Keratinocyte (primary cell): ENCODE measurements at regions not wholly inside any gene's neighbourhood (a gene's known extent, or its start where the extent isn't known, plus 50 kb on each side); places are given as distances from the start of the nearest gene placed in this dataset.
A peak's percentile ranks its signal among the peaks of the same experiment; 100 is the strongest.

Experiments
- DNase-seq: peaks from one replicate; pipeline ENCODE4 v3.0.0-alpha.2; 2011; ENCODE audit warnings: low read depth, missing footprints, low spot score
- FAIRE-seq: peaks from 2 replicates; lab custom pipeline; 2011; peaks lifted over from hg19 to GRCh38; lab: Jason Lieb, UNC
- H2AFZ ChIP-seq: 2 replicates; pipeline ENCODE4 v1.6.0; 2012; ENCODE audit warnings: low read length, control low read depth, inconsistent platforms; ENCODE audit not compliant: control insufficient read depth
- H3K27ac ChIP-seq: 2 replicates; pipeline ENCODE4 v1.5.1; 2011; ENCODE audit warnings: low read length; ENCODE audit not compliant: control insufficient read depth, insufficient read depth
- H3K27me3 ChIP-seq: 3 replicates; pipeline ENCODE4 v1.6.0; 2011; ENCODE audit warnings: low read length; ENCODE audit not compliant: control insufficient read depth, insufficient read depth; ENCODE audit errors: extremely low read depth
- H3K36me3 ChIP-seq, 2 experiments: 2 replicates in 1 of 2; 3 replicates in 1 of 2; pipeline ENCODE4 v1.5.1; 2011; ENCODE audit warnings: low read length in 2 of 2, mild to moderate bottlenecking in 1 of 2; ENCODE audit not compliant: control insufficient read depth in 2 of 2, insufficient read depth in 2 of 2; ENCODE audit errors: extremely low read depth in 1 of 2
- H3K4me1 ChIP-seq: 3 replicates; pipeline ENCODE4 v1.5.1; 2011; ENCODE audit warnings: low read length; ENCODE audit not compliant: control insufficient read depth, insufficient read depth; ENCODE audit errors: extremely low read depth
- H3K4me2 ChIP-seq: 3 replicates; pipeline ENCODE4 v1.6.0; 2011; ENCODE audit warnings: low read depth, low read length; ENCODE audit not compliant: control insufficient read depth, insufficient read depth; ENCODE audit errors: extremely low read depth
- H3K4me3 ChIP-seq, 3 experiments: fragments of 200-600 bp in 1 of 3; sonication (generic) in 1 of 3; 2 replicates in 2 of 3; 3 replicates in 1 of 3; pipeline ENCODE4 v1.5.1; 2011 to 2016; ENCODE audit warnings: low read length in 3 of 3, mild to moderate bottlenecking in 3 of 3, control low read depth in 2 of 3, inconsistent platforms in 1 of 3, low read depth in 1 of 3, mixed read lengths in 1 of 3, mixed run types in 1 of 3, moderate library complexity in 1 of 3; ENCODE audit not compliant: control insufficient read depth in 2 of 3, insufficient read depth in 2 of 3; ENCODE audit errors: extremely low read depth in 1 of 3
- H3K79me2 ChIP-seq: 2 replicates; pipeline ENCODE4 v1.6.0; 2012; ENCODE audit warnings: low read length; ENCODE audit not compliant: control insufficient read depth, insufficient read depth
- H3K9ac ChIP-seq: 3 replicates; pipeline ENCODE4 v1.6.0; 2011; ENCODE audit warnings: low read length; ENCODE audit not compliant: control insufficient read depth, insufficient read depth; ENCODE audit errors: extremely low read depth
- H3K9me1 ChIP-seq: 3 replicates; pipeline ENCODE4 v1.6.0; 2011; ENCODE audit warnings: low read length; ENCODE audit not compliant: control insufficient read depth, insufficient read depth; ENCODE audit errors: extremely low read depth
- H3K9me3 ChIP-seq: 2 replicates; pipeline ENCODE4 v1.5.1; 2012; ENCODE audit warnings: low read depth, low read length; ENCODE audit not compliant: control insufficient read depth
- H4K20me1 ChIP-seq: 3 replicates; pipeline ENCODE4 v1.6.0; 2011; ENCODE audit warnings: low read length; ENCODE audit not compliant: control insufficient read depth, insufficient read depth; ENCODE audit errors: extremely low read depth
- CTCF ChIP-seq, 3 experiments: IDR thresholded peaks in 1 of 3; conservative IDR thresholded peaks in 1 of 3; optimal IDR thresholded peaks in 1 of 3; 2 replicates in 2 of 3; 3 replicates in 1 of 3; pipeline versions ENCODE3 to v1.5.1; 2011; ENCODE audit warnings: low read length in 3 of 3, mild to moderate bottlenecking in 3 of 3, moderate library complexity in 2 of 3, control low read depth in 1 of 3, inconsistent platforms in 1 of 3; ENCODE audit not compliant: insufficient read depth in 2 of 3; ENCODE audit errors: extremely low read depth in 1 of 3
- EZH2 ChIP-seq: IDR thresholded peaks from one replicate; pipeline ENCODE4 v1.6.1; 2012; ENCODE audit warnings: inconsistent platforms, mild to moderate bottlenecking, low read length, moderate library complexity
- dilution Hi-C: fragments of 300-500 bp; cut with MboI; formaldehyde crosslinking; loops from one replicate; pipeline ENCODE4 v1.7.0; 2020; ENCODE audit warnings: low sequenced_read_pairs; ENCODE audit not compliant: extremely low pct_ligation_motif_present

GRCh38 chr2:125398738-125399524 lies 1257.0 kb upstream of the GYPC start:
- Histone ChIP-seq H3K9me1 (no peaks in the 10 kb centered on the region), H4K20me1 (no peaks in the 10 kb centered on the region), H3K9me3 (no peaks in the 10 kb centered on the region), H3K4me3 (no peak overlapping the region), H3K79me2 (no peaks in the 10 kb centered on the region), H3K4me2 (no peak overlapping the region), H3K36me3 (no peaks in the 10 kb centered on the region), H3K4me1 (no peaks in the 10 kb centered on the region), H3K9ac (no peak overlapping the region), H3K27ac (no peak overlapping the region), H2AFZ (no peak overlapping the region), H3K27me3 (no peaks in the 10 kb centered on the region)
- FAIRE-seq = no peak
- dilution Hi-C loops = no loop called here
- no peak for DNase-seq
- TF ChIP-seq EZH2 = no peak
- no peak for TF ChIP-seq CTCF (optimal IDR thresholded peaks at IDR 0.05 in 1 of 3, IDR thresholded peaks at IDR 0.05 in 1 of 3, conservative IDR thresholded peaks at IDR 0.05 in 1 of 3; ENCODE audit: extremely low read depth in 1 of 3, insufficient read depth in 2 of 3, low read length in 3 of 3)

- no peaks in the 10 kb centered on the region for H3K79me2 ChIP-seq
- no peaks in the 10 kb centered on the region for H3K27me3 ChIP-seq
- H3K9ac ChIP-seq = no peak overlapping the region
- no peaks in the 10 kb centered on the region for H3K4me1 ChIP-seq
- no peak overlapping the region for H2AFZ ChIP-seq
- no peak overlapping the region for H3K27ac ChIP-seq
- no peak for TF ChIP-seq CTCF (optimal IDR thresholded peaks at IDR 0.05 in 1 of 3, IDR thresholded peaks at IDR 0.05 in 1 of 3, conservative IDR thresholded peaks at IDR 0.05 in 1 of 3; ENCODE audit: extremely low read depth in 1 of 3, insufficient read depth in 2 of 3, low read length in 3 of 3)
- TF ChIP-seq EZH2 = no peak
- dilution Hi-C loops = no loop called here
- no peaks in the 10 kb centered on the region for H3K36me3 ChIP-seq
- no peaks in the 10 kb centered on the region for H3K9me3 ChIP-seq
- peak; percentile 25 for DNase-seq
- no peak overlapping the region for H3K4me3 ChIP-seq
- H4K20me1 ChIP-seq = no peaks in the 10 kb centered on the region
- no peak overlapping the region for H3K4me2 ChIP-seq
- peak; percentile 65 for FAIRE-seq
- H3K9me1 ChIP-seq = no peaks in the 10 kb centered on the region
Measured at GRCh38 chr2:125405816-125406215, 1250.1 kb upstream of the GYPC start.
